ENCODE measurements at regions not wholly inside any gene's neighbourhood (a gene's known extent, or its start where the extent isn't known, plus 50 kb on each side); places are given as distances from the start of the nearest gene placed in this dataset.
"Not testable (repeated sequence)": the region's sequence is repeated elsewhere in the genome, so short reads cannot be mapped to it uniquely, and the experiment has no call there.

- Histone ChIP-seq H3K9me3 (no peaks in the 10 kb centered on the region), H3K4me3 (no peak overlapping the region), H3K27me3 (no peaks in the 10 kb centered on the region), H3K27ac (no peak overlapping the region), H3K36me3 (no peaks in the 10 kb centered on the region), H3K4me1 (no peaks in the 10 kb centered on the region)
- DNase-seq (no peak), ATAC-seq (no peak)
- no peak for TF ChIP-seq CTCF (IDR thresholded peaks at IDR 0.05)
- intact Hi-C loops (cut with DNase I), result no loop called here
Measured at GRCh38 chr4:177494791-177495190, 52.6 kb upstream of the AGA start.

GRCh38 chr4:177495626-177496025 is 53.4 kb upstream of the AGA start:
- H3K4me3 ChIP-seq; H3K27ac ChIP-seq; ATAC-seq; intact Hi-C loops (cut with DNase I); H3K27me3 ChIP-seq; DNase-seq; H3K36me3 ChIP-seq; H3K9me3 ChIP-seq; H3K4me1 ChIP-seq: not testable (repeated sequence)

- H3K27ac ChIP-seq, result no peak overlapping the region
- no peak overlapping the region for H3K4me3 ChIP-seq
- peak in 1 of 4 donors; percentile 63 for DNase-seq
- intact Hi-C loops (cut with DNase I), result no loop called here
- no peaks in the 10 kb centered on the region for H3K36me3 ChIP-seq
- H3K27me3 ChIP-seq, result no peaks in the 10 kb centered on the region
- H3K4me1 ChIP-seq, result no peaks in the 10 kb centered on the region
- TF ChIP-seq CTCF (IDR thresholded peaks at IDR 0.05), result no peak
- H3K9me3 ChIP-seq, result peaks cover 0 to 8% of the 10 kb centered on the region in 2 donors
- ATAC-seq, result no peak
Measured at GRCh38 chr4:177499537-177499936, 57.3 kb upstream of the AGA start.

GRCh38 chr4:177505171-177505615 is 63.0 kb upstream of the AGA start:
- ATAC-seq, result no peak
- DNase-seq, result no peak
- peaks cover 0 to 6% of the 10 kb centered on the region in 2 donors for H3K9me3 ChIP-seq
- H3K4me3 ChIP-seq, result no peak overlapping the region
- intact Hi-C loops (cut with DNase I), result no loop called here
- no peak overlapping the region for H3K27ac ChIP-seq
- no peak for TF ChIP-seq CTCF (IDR thresholded peaks at IDR 0.05)
- H3K36me3 ChIP-seq, result no peaks in the 10 kb centered on the region
- H3K27me3 ChIP-seq, result no peaks in the 10 kb centered on the region
- H3K4me1 ChIP-seq, result no peaks in the 10 kb centered on the region

GRCh38 chr4:177508662-177509061 is 66.4 kb upstream of the AGA start:
- Histone ChIP-seq H3K27me3 (no peaks in the 10 kb centered on the region), H3K4me1 (no peaks in the 10 kb centered on the region), H3K36me3 (no peaks in the 10 kb centered on the region), H3K27ac (no peak overlapping the region), H3K4me3 (no peak overlapping the region), H3K9me3 (no peaks in the 10 kb centered on the region)
- ATAC-seq (no peak), DNase-seq (no peak)
- no peak for TF ChIP-seq CTCF (IDR thresholded peaks at IDR 0.05)
- intact Hi-C loops (cut with DNase I), result no loop called here

- Histone ChIP-seq H3K4me3 (no peak overlapping the region), H3K27ac (no peak overlapping the region), H3K27me3 (no peaks in the 10 kb centered on the region), H3K9me3 (no peaks in the 10 kb centered on the region), H3K4me1 (no peaks in the 10 kb centered on the region), H3K36me3 (no peaks in the 10 kb centered on the region)
- ATAC-seq (no peak), DNase-seq (no peak)
- no peak for TF ChIP-seq CTCF (IDR thresholded peaks at IDR 0.05)
- intact Hi-C loops (cut with DNase I), result no loop called here
Measured at GRCh38 chr4:177509226-177509745, 67.0 kb upstream of the AGA start.
